VCaP (cell line): ENCODE measurements at regions not wholly inside any gene's neighbourhood (a gene's known extent, or its start where the extent isn't known, plus 50 kb on each side); places are given as distances from the start of the nearest gene placed in this dataset.
"Not testable (repeated sequence)": the region's sequence is repeated elsewhere in the genome, so short reads cannot be mapped to it uniquely, and the experiment has no call there.

Experiments used
- H3K27ac ChIP-seq: fragments of 450-650 bp; 2 replicates; pipeline ENCODE4 v1.5.1; 2017
- TF ChIP-seq, protein P1 (sequence below): fragments of 450-650 bp; conservative IDR thresholded peaks from 2 replicates; pipeline ENCODE4 v1.5.1; 2017; ENCODE audit warnings: mild to moderate bottlenecking, moderate library complexity

DNA sequence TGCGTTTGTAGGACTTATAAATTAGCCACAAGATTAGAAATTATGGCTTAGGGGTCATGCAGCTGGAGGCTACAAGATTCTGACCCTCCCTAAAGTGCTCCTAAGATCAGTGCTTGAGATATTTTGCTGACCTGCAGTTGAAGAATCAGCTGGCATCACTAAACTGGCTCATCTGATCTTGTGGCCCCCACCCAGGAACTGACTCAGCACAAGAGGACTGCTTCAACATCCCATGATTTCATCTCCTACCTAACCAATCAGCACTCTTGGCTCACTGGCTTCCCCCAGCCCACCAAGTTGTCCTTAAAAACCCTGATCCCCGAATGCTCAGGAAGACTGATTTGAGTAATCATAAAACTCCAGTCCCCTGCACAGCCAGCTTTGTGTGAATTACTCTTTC, 86.4 kb upstream of the ERCC4 start:
- TF ChIP-seq, protein P1, sequence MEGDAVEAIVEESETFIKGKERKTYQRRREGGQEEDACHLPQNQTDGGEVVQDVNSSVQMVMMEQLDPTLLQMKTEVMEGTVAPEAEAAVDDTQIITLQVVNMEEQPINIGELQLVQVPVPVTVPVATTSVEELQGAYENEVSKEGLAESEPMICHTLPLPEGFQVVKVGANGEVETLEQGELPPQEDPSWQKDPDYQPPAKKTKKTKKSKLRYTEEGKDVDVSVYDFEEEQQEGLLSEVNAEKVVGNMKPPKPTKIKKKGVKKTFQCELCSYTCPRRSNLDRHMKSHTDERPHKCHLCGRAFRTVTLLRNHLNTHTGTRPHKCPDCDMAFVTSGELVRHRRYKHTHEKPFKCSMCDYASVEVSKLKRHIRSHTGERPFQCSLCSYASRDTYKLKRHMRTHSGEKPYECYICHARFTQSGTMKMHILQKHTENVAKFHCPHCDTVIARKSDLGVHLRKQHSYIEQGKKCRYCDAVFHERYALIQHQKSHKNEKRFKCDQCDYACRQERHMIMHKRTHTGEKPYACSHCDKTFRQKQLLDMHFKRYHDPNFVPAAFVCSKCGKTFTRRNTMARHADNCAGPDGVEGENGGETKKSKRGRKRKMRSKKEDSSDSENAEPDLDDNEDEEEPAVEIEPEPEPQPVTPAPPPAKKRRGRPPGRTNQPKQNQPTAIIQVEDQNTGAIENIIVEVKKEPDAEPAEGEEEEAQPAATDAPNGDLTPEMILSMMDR, result no peak
- no peak overlapping the region for H3K27ac ChIP-seq

DNA sequence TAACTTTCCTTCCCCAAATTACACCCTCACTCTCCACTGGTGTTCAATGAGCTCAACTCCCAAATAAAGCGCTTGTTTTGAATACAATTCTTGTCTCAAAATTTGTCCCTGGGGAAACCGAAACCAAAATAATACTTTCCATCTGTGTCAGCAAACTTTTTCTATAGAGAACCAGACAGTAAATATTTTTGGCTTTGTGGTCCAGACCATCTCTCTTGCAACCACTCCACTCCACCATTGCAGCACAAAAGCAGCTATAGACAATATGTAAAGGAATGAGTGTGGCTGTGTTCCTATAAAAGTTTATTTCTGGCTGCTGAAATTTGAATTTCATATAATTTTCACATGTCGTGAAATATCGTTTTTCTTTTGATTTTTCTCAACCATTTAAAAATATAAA, 84.6 kb upstream of the ERCC4 start:
- no peak overlapping the region for H3K27ac ChIP-seq
- TF ChIP-seq, protein P1, result no peak

DNA sequence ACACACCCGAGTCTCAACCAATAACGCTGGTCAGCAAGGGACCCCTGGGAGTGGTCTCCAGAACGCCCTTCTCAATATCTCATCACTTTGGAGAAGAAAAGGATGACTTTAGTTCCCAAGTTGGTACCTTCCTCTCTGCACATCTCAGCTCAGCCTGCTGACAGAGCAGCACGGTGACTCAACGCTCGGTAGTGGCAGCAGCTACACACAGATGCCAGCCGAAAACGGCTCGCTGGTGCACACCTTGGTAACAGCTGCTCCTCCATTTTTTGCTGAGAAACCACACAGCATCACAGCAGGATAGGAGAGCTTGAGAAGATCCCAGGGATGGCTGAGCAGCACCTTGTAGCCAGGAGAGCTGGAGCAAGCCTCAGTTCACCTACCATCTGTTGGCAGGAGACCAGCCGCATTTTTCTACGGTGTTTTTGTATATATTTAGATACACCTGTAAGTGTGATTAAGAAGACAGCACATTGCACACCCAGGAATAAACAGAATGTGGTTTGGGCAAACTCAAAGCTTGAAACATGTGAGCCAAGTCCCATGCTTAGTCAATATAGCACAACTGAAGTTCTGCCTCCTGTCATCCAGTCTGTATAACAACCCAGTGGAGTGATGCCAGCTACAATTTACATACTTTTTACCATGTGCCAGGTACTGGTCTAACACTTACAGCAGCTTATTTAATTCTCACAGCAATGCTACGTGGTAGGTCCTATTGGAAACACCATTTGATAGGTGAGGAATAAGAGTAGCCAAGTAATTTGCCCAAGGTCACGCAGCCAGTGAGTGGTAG, 83.8 kb upstream of the ERCC4 start:
- TF ChIP-seq, protein P1, result no peak
- H3K27ac ChIP-seq, result no peak overlapping the region

DNA sequence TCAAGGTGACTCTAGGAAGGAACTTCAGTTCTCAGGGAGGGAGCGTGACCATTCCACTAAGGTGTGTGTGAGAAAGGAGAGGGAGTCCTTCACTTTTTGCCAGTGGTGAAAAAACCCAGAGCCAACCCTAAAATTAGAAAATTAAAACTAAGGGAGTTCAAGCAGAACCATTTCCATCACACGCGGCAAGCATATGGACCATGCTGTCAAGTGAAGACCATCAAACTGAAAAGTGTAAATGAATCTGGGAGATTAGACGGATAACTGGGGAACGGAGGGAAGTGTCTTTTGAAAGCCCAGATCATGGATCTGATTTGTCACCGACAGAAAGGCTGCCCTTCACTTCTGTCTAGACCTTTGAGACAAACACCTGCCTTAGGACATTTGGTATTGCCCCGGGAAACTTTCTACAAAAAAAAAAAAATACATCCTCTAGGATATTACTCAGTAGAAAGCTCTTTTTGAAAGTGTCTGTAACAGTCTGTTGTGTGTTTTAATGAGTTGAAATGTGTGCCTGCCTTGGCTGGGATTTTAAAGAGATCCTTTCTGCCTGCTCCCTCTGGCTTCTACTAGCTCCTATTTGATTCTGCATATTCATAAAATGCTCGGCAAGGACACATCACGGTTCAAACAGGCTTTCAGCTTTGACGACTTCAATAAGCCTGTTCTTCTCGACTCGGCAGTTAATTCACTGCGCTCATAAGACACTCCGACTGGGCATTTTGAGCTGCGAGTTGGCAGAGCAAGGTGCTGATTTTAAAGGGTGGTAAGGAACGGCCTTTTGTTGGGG, 81.4 kb upstream of the ERCC4 start:
- H3K27ac ChIP-seq, result no peak overlapping the region
- TF ChIP-seq, protein P1, result no peak

DNA sequence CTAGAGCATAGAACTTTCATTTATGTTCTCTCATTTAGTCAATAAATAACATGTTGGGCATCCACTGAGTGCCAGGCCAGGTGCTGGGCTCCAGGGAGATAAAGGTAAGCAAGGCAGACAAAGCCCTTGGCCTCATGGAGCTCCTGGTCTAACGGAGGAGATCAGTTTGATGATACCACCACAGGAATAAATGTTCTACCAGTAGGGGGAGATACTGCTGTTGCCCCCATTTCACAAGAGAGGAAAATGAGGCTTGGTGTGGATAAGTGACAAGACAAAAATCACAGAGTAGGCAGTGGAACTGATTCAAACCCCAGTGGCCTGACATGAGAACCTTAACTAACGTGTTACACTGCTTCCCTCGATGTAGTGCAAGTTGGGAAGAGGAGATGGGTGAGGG, 80.4 kb upstream of the ERCC4 start:
- H3K27ac ChIP-seq, result no peak overlapping the region
- TF ChIP-seq, protein P1, result no peak

DNA sequence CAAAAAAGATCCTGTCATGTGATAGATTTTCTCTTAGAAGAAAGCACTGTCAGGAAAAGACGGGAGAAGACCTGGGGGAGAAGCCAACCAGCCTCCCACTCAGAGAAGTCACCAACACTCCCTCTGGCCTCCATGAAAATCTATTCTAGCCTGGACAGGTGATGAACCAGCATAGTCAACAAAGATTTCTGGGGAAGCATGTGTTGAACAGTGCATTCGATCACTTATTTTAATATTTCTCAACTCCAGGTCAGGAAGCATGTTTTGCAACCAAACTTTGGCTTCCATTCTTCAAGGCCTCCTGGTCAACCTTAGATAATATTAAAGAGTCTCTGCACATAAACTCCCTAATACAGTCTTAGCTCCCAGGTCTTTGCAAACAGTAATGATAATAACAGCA, 74.7 kb upstream of the ERCC4 start:
- TF ChIP-seq, protein P1, result no peak

DNA sequence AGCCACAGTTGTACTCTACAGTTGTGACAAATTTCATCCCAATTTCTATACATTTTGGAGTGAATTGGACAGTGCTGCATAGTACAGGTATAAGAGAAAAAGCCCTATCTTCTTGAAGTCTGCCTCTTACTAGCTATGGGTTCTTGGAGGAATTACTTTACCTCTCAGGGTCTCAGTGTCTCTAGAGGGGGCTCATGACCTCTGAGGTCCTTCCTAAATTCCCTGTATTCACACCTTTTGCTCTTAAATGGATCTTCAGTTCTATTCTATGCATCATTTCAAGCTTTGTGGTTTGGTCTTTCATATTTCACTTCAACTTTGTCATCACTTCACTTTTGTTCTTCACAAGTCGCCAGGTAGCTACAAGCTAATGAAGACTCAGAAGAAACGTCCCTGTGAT, 71.2 kb upstream of the ERCC4 start:
- TF ChIP-seq, protein P1, result no peak

More for the DNA sequence above, 74.7 kb upstream of the ERCC4 start:
- H3K27ac ChIP-seq, result no peak overlapping the region

DNA sequence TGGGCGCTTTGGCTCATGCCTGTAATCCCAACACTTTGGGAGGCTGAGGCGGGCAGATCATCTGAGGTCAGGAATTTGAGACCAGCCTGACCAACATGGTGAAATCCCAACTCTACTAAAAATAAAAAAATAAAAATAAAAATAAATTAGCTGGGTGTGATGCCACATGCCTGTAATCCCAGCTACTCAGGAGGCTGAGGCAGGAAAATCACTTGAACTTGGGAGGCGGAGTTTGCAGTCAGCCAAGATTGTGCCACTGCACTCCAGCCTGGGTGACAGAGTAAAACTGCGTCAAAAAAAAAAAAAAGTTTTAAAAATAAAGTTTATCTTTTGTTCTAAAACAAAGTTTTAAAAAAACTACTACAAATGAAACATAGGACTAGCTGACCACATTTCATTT, 69.8 kb upstream of the ERCC4 start:
- not testable (repeated sequence) for H3K27ac ChIP-seq

More for the DNA sequence above, 71.2 kb upstream of the ERCC4 start:
- H3K27ac ChIP-seq, result no peak overlapping the region
